ENCODE measurements at regions not wholly inside any gene's neighbourhood (a gene's known extent, or its start where the extent isn't known, plus 50 kb on each side); places are given as distances from the start of the nearest gene placed in this dataset.

GRCh38 chr13:103246581-103247200, 180.5 kb upstream of the SLC10A2 start:
- TF ChIP-seq EZH2 (IDR thresholded peaks at IDR 0.05) (no peak), POLR2AphosphoS5 (IDR thresholded peaks at IDR 0.05; ENCODE audit: borderline replicate concordance, low read depth, low read length) (no peak)

All from SK-N-MC (cell line).